Adrenal gland (tissue), 9 donors: ENCODE measurements at regions not wholly inside any gene's neighbourhood (a gene's known extent, or its start where the extent isn't known, plus 50 kb on each side); places are given as distances from the start of the nearest gene placed in this dataset.

ENCODE experiments used
- DNase-seq, 7 donors: peaks; one replicate each; pipeline ENCODE4 v3.0.0-alpha.2; 2019 to 2020
- H3K27ac ChIP-seq, 5 donors: fragments of 200-600 bp; sonication (generic) in 4 of 5; 1 replicate in 3 of 5; 2 replicates in 2 of 5; pipeline versions ENCODE4 v1.5.1 to v1.8.0; 2016 to 2020; ENCODE audit warnings: mild to moderate bottlenecking in 1 of 5
- H3K27me3 ChIP-seq: fragments of 200-600 bp; 2 replicates; pipeline ENCODE4 v1.8.0; 2021
- H3K36me3 ChIP-seq, 2 donors: fragments of 200-600 bp; replicated peaks in 1 of 2; 1 replicate in 1 of 2; 2 replicates in 1 of 2; pipeline versions ENCODE4 v1.5.1 to v1.8.0; 2018 to 2022
- H3K4me1 ChIP-seq, 2 donors: fragments of 200-600 bp; replicated peaks in 1 of 2; 1 replicate in 1 of 2; 2 replicates in 1 of 2; pipeline versions ENCODE4 v1.5.1 to v1.8.0; 2018 to 2021
- H3K4me3 ChIP-seq, 4 donors: fragments of 200-600 bp; sonication (generic) in 3 of 4; one replicate each; pipeline ENCODE4 v1.5.1; 2016 to 2018
- H3K9me3 ChIP-seq, 3 donors: fragments of 200-600 bp; sonication (generic) in 1 of 3; replicated peaks in 1 of 3; 1 replicate in 2 of 3; 2 replicates in 1 of 3; pipeline versions ENCODE4 v1.5.1 to v1.8.0; 2016 to 2021
- POLR2A ChIP-seq, 2 donors: fragments of 450-650 bp; IDR thresholded peaks; one replicate each; pipeline ENCODE4 v1.6.1; 2017; ENCODE audit warnings: antibody characterized with exemption in 2 of 2, mild to moderate bottlenecking in 2 of 2, moderate library complexity in 1 of 2
- WGBS, 4 donors: extraction: QIAGEN DNeasy Blood & Tissue Kit in 2 of 4; methylation state at CpG; one replicate each; pipeline versions ENCODE4 v1.1.5 to v1.1.7; 2013 to 2017; 5-methylcytosine and 5-hydroxymethylcytosine counted together
- intact Hi-C, 2 donors: fragments of 100-400 bp; cut with DNase I; formaldehyde crosslinking; loops; one replicate each; pipeline versions ENCODE4 v1.14.1 to v1.15.0; 2022 to 2023
- TF ChIP-seq, protein P1 (sequence below), 6 experiments: fragments of 450-650 bp in 4 of 6; fragments of 200-600 bp in 2 of 6; sonication (generic) in 1 of 6; IDR thresholded peaks; 1 replicate in 5 of 6; 2 replicates in 1 of 6; pipeline versions ENCODE4 v1.5.1 to v1.8.0; 2016 to 2021; ENCODE audit warnings: antibody characterized with exemption in 6 of 6, mild to moderate bottlenecking in 2 of 6, moderate library complexity in 1 of 6
- donor health status: healthy with polysubstance abuse.
- donor health status: Bipolar disorder and iron deficiency.
- donor health status: DM: yes; HTN: yes; CAD: no.
- donor health status: DM: no; HTN: no; CAD: no.
- donor health status: DM: no; HTN: no; CAD: no.

DNA sequence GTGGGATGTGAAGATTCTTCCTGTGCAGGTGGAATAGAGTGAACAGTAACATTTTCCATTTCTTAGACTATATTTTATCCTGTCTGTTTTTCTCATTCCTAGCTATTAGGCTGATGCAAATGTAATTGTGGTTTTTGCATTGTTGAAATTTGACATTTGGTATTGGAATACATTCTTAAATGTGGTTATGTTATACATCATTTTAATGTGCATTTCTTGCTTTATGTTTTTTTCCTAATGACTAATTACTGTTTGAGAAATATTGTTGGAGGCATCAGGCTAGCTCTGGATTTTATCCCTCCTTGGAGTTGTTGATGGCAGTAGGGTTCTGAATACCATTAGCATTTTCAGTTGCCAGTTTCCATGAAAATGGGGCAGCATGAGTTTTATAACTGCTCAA lies 75.9 kb upstream of the GNG2 start:
- TF ChIP-seq, protein P1, sequence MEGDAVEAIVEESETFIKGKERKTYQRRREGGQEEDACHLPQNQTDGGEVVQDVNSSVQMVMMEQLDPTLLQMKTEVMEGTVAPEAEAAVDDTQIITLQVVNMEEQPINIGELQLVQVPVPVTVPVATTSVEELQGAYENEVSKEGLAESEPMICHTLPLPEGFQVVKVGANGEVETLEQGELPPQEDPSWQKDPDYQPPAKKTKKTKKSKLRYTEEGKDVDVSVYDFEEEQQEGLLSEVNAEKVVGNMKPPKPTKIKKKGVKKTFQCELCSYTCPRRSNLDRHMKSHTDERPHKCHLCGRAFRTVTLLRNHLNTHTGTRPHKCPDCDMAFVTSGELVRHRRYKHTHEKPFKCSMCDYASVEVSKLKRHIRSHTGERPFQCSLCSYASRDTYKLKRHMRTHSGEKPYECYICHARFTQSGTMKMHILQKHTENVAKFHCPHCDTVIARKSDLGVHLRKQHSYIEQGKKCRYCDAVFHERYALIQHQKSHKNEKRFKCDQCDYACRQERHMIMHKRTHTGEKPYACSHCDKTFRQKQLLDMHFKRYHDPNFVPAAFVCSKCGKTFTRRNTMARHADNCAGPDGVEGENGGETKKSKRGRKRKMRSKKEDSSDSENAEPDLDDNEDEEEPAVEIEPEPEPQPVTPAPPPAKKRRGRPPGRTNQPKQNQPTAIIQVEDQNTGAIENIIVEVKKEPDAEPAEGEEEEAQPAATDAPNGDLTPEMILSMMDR (IDR thresholded peaks at IDR 0.05) = no peak
- TF ChIP-seq POLR2A (IDR thresholded peaks at IDR 0.05) = no peak
- H3K9me3 ChIP-seq = no peaks in the 10 kb centered on the region
- no peaks in the 10 kb centered on the region for H3K36me3 ChIP-seq
- H3K4me3 ChIP-seq = no peak overlapping the region
- no peak overlapping the region for H3K27ac ChIP-seq
- intact Hi-C loops = loop anchor here in 1 of 2 donors (5.0 kb wide), 1 partner anchor 132 kb away; the partner anchor contains the start of gene FRMD6
- H3K4me1 ChIP-seq = peaks cover 0 to 18% of the 10 kb centered on the region in 2 donors
- no peak for DNase-seq
- H3K27me3 ChIP-seq = no peaks in the 10 kb centered on the region

DNA sequence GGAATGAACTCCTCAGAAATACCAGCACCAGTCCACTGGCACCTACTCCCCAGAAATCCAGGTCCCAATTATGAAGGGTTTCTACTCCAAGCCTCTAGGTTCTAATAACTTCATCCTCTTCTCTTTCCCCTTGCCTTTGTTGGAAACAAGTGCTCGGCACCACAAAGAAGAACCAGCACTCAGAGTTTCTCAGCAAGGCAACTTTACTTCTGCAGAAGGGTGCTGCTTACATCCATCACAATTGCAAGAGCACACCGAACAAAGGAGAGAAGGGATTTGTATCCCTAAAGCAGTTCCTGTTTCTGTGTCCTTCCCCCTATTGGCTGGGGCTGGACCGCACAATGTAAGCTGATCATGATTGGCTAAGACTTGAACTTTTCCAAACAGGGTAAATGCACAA lies 74.2 kb upstream of the GNG2 start:
- no peak for TF ChIP-seq POLR2A (IDR thresholded peaks at IDR 0.05)
- TF ChIP-seq, protein P1 (IDR thresholded peaks at IDR 0.05) = no peak
- no peaks in the 10 kb centered on the region for H3K27me3 ChIP-seq
- H3K4me3 ChIP-seq = no peak overlapping the region
- no peak overlapping the region for H3K27ac ChIP-seq
- intact Hi-C loops = loop anchor here in 1 of 2 donors (5.0 kb wide), 1 partner anchor 196 kb away; no protein-coding TSS in a partner anchor
- H3K4me1 ChIP-seq = peaks cover 0 to 10% of the 10 kb centered on the region in 2 donors
- no peaks in the 10 kb centered on the region for H3K9me3 ChIP-seq
- H3K36me3 ChIP-seq = no peaks in the 10 kb centered on the region
- DNase-seq = no peak
- WGBS, 4 donors = 94 to 100% (median 96%) methylated on average over 3 of the region's 3 CpGs

DNA sequence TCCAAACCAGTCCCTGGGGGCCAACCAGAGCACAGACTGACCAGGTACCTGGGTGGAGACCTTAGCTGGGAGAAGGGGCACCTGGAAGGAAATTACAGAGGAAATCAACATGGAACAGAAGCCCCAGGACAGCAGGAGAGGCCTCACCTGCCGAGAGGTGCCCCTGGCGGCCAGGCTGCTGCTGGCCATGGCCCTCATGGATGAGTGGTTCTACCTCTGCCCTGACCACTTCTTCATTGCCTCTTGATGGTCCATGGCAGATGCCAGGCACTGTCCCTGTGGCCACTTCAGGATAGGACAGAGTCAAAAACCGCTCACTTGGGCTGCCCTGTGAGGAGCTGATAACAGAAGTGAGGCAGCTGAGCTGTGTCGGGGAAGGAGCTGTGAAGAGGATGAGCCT lies 73.1 kb upstream of the GNG2 start:
- Histone ChIP-seq H3K9me3 (no peaks in the 10 kb centered on the region), H3K4me1 (peaks cover 0 to 10% of the 10 kb centered on the region in 2 donors), H3K4me3 (no peak overlapping the region), H3K27me3 (no peaks in the 10 kb centered on the region), H3K36me3 (no peaks in the 10 kb centered on the region), H3K27ac (no peak overlapping the region)
- intact Hi-C loops = loop anchor here in 1 of 2 donors (5.0 kb wide), 1 partner anchor 195 kb away; no protein-coding TSS in a partner anchor
- WGBS, 4 donors = 85 to 96% (median 90%) methylated on average over 3 to 4 of the region's 4 CpGs
- TF ChIP-seq POLR2A (IDR thresholded peaks at IDR 0.05) = no peak
- TF ChIP-seq, protein P1 (IDR thresholded peaks at IDR 0.05) = no peak
- no peak for DNase-seq

DNA sequence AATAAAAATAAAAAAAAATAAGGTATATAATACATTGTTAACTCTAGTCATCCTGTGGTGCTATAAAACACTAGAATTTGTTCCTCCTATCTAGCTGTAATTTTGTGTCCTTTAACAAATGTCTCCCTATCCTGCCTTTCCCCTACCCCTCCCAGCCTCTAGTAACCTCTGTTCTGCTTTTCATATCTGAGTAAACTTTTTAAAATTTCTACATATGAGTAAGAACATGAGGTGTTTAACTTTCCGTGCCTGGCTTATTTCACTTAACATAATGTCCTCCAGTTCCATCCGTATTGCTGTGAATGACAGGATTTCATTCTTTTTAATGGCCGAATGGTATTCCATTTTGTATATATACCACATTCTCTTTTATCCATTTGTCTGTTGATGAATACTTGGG lies 71.3 kb upstream of the GNG2 start:
- DNase-seq = no peak
- TF ChIP-seq, protein P1 (IDR thresholded peaks at IDR 0.05) = no peak
- TF ChIP-seq POLR2A (IDR thresholded peaks at IDR 0.05) = no peak
- no peaks in the 10 kb centered on the region for H3K36me3 ChIP-seq
- WGBS, 4 donors = 55 to 92% (median 87%) methylated on average over 3 of the region's 3 CpGs
- H3K27ac ChIP-seq = no peak overlapping the region
- no peak overlapping the region for H3K4me3 ChIP-seq
- no peaks in the 10 kb centered on the region for H3K9me3 ChIP-seq
- H3K4me1 ChIP-seq = peaks cover 0 to 3% of the 10 kb centered on the region in 2 donors
- intact Hi-C loops = loop anchor here in 1 of 2 donors (5.0 kb wide), 1 partner anchor 193 kb away; no protein-coding TSS in a partner anchor
- H3K27me3 ChIP-seq = no peaks in the 10 kb centered on the region
